ENCODE measurements at regions not wholly inside any gene's neighbourhood (a gene's known extent, or its start where the extent isn't known, plus 50 kb on each side); places are given as distances from the start of the nearest gene placed in this dataset.
"Not testable (repeated sequence)": the region's sequence is repeated elsewhere in the genome, so short reads cannot be mapped to it uniquely, and the experiment has no call there.

DNA sequence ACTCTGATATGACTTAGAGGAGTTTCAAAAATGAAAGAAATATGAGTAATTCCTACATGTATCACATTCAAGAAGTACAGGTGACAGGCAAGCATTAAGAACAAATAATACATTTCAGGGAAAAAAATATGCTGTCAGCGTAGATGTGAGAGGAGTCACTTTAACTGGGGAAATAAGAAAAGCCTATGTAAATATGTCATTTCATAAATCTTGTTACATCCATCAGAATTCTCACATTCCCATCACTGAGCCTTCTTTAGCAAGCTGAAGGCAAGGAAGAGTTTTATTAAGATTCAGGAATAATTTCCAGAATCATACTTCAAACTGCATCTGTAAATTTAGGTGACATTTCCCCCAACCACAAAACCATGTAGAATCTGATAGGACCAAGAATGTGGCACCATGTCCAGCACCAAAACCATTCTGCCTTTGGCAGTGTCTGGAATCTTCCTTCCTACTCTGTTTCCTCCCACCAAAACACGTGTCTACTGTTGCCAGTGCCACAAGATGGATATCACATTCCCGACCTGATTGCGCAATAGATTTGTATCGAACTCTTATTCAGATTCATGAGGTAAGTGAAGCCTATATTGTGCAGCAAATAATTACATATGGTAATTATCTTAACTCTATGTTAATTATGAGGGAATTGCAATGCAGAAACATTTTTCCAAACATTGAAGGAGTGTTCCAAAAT is 690.9 kb downstream of the ISL1 start:
- Histone ChIP-seq H3K27me3 (replicated peaks) (no peaks in the 10 kb centered on the region), H3K36me3 (no peaks in the 10 kb centered on the region), H3K27ac (no peak overlapping the region), H3K4me1 (replicated peaks) (no peaks in the 10 kb centered on the region), H3K9me3 (replicated peaks) (no peaks in the 10 kb centered on the region), H3K4me3 (no peak overlapping the region)
- DNase-seq (ENCODE audit: low read depth in 1 of 2, low spot score in 2 of 2): no peak

DNA sequence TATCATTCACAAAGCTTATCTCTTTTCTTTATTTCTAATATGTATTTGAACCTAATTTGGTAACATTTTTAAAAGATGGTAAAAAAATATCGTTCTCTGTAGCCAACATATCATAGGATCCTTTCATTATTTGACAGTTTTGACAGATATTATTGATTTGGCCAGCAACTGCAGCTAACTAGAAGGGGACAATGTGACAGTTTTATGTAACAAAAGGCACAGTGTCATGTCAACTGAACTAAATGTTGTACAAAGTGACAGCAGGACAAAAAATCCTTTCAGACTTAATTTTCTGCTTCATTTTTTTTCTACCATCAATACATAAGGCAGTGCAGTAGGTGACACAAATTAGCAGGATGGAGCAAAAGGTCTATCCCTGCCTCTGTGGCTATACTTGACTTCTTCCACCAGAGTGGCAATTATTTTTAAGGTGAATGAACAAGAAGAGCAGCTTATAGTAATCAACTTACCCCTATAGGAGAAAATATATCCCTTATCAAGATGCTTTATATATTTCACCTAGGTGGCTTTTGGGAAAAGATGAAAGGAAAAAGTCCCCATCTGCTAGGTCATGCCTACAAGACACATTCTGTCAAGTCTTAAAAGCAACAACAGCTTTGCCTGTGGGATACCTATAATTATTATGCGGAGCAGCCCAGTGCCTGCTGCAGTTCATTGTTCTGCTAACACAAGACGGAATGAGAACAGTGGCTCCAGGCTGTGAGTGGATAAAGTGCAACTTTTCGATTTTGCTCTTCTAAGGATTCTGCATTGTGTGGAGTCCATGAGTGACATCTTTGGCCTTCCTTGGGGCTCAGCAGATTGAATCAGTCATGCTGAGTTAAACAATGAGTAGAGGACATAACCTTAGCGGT is 694.9 kb downstream of the ISL1 start:
- Histone ChIP-seq H3K4me1 (replicated peaks) (no peaks in the 10 kb centered on the region), H3K27ac (no peak overlapping the region), H3K27me3 (replicated peaks) (no peaks in the 10 kb centered on the region), H3K36me3 (no peaks in the 10 kb centered on the region), H3K9me3 (replicated peaks) (no peaks in the 10 kb centered on the region), H3K4me3 (no peak overlapping the region)
- no peak for DNase-seq (ENCODE audit: low read depth in 1 of 2, low spot score in 2 of 2)

DNA sequence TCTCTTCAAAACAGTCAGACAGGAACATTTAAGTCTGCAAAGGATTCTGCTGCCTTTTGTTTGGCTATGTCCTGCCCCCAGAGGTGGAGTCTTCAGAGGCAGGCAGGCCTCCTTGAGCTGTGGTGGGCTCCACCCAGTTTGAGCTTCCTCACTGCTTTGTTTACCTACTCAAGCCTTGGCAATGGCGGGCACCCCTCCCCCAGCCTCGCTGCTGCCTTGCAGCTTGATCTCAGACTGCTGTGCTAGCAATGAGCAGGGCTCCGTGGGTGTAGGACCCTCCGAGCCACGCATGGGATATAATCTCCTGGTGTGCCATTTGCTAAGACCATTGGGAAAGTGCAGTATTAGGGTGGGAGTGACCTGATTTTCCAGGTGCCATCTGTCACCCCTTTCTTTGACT is 685.4 kb upstream of the ITGA1 start:
- not testable (repeated sequence) for H3K27me3 ChIP-seq (replicated peaks); H3K27ac ChIP-seq; H3K9me3 ChIP-seq (replicated peaks); H3K36me3 ChIP-seq; H3K4me3 ChIP-seq; DNase-seq (ENCODE audit: low read depth in 1 of 2, low spot score in 2 of 2); H3K4me1 ChIP-seq (replicated peaks)

DNA sequence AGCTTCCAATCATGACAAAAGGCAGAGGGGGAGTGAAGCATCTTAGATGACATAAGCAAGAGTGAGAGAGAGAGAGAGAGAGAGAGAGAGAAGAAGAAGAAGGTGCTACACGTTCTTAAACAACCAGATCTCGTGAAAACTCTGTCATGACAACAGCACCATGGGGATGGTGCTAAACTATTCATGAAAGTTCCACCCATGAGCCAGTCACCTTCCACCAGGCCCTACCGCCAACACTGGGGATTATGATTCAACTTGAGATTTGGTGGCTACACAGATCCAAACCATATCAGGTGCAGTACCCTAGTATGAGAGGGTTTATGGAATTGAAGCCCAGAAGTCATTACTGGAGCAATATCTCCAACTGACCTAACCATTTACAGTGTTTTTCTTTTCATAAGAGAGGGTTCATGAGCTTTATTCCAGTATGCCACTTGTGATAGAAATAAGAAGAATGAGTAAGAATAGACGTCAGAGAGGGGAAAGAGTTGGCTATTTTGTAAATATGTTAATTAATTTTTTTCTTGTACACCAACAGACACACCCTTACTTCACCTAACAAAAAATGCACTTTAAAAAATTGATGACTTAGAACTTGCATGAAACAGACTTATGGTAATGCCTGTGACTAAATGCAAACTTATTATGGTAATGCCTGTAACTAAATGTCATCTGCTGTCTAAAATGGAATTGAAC is 680.4 kb upstream of the ITGA1 start:
- Histone ChIP-seq H3K9me3 (replicated peaks) (no peaks in the 10 kb centered on the region), H3K27ac (no peak overlapping the region), H3K4me3 (no peak overlapping the region), H3K36me3 (no peaks in the 10 kb centered on the region), H3K4me1 (replicated peaks) (no peaks in the 10 kb centered on the region), H3K27me3 (replicated peaks) (no peaks in the 10 kb centered on the region)
- no peak for DNase-seq (ENCODE audit: low read depth in 1 of 2, low spot score in 2 of 2)

DNA sequence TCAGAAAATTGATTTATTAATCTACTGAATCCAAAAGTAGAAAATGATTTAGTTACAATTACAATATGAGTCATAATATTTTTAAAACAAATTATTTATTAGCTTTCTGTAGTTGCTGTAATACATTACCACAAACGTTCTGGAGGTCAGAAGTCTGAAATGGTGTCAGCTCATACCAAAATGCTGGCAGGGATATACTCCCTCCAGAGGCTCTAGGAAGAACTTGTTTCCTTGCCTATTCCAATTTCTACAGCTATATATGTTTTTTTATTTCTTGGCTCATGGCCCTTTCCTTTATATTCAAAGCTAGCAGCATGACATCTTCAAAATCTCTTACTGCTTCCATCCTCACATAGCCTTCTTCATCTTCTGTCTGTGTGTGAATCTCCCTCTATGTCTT is 667.9 kb upstream of the ITGA1 start:
- no peaks in the 10 kb centered on the region for H3K27me3 ChIP-seq (replicated peaks)
- DNase-seq (ENCODE audit: low read depth in 1 of 2, low spot score in 2 of 2): no peak
- H3K4me1 ChIP-seq (replicated peaks): no peaks in the 10 kb centered on the region
- no peaks in the 10 kb centered on the region for H3K36me3 ChIP-seq
- no peak overlapping the region for H3K4me3 ChIP-seq
- H3K9me3 ChIP-seq (replicated peaks): no peaks in the 10 kb centered on the region
- H3K27ac ChIP-seq: no peak overlapping the region

DNA sequence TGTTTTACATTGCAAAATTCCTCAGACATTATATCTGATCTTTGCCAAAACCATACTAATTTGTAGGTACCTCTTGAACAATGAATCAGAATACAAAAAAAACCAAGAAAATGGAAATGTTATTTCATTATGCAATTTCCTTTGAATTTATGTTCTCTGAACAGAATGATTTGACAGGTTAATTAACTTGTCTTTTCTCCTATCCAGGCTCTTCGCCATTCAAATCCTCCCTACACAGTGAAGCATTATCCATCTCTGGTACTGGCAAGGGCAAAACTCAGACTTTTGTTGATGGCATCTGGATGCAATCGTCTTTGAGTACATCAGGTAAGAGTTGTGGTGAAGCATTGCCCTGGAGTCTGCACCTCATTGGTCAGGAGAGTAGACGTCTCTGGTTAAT is 655.7 kb upstream of the ITGA1 start:
- H3K27ac ChIP-seq: no peak overlapping the region
- H3K36me3 ChIP-seq: no peaks in the 10 kb centered on the region
- H3K4me3 ChIP-seq: no peak overlapping the region
- H3K4me1 ChIP-seq (replicated peaks): no peaks in the 10 kb centered on the region
- no peak for DNase-seq (ENCODE audit: low read depth in 1 of 2, low spot score in 2 of 2)
- no peaks in the 10 kb centered on the region for H3K27me3 ChIP-seq (replicated peaks)
- no peaks in the 10 kb centered on the region for H3K9me3 ChIP-seq (replicated peaks)

DNA sequence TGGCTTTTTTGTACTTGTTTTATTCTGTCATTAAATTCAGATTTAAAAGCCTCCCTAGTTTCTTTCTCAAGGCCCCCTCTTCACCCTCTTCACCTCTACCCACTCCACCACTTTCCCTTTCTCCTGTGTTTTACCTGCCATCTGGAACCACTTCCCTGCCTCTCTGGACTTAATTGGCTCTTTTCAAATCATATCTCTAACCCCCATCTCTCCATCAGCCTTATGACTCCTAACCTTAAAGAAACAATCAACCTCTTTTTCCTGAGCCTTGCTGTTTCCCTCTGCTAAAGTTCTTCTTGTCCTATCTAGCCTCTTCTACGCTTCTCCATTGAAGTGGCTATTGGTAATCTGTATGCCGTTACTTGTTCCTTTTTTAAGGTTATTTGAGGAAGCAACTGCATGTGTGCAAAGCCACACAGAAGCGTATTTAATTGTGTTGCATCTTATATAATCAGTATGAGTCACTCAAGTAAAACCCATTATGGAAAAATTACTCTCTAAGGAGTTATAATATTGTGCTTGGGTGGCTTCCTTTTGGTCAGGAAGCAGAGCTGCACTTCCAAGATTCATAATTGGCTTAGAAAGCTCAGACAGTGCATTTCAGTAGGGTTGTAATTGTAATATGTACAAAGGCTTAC is 653.6 kb upstream of the ITGA1 start:
- Histone ChIP-seq H3K36me3 (no peaks in the 10 kb centered on the region), H3K27ac (no peak overlapping the region), H3K27me3 (replicated peaks) (no peaks in the 10 kb centered on the region), H3K9me3 (replicated peaks) (no peaks in the 10 kb centered on the region), H3K4me3 (no peak overlapping the region), H3K4me1 (replicated peaks) (no peaks in the 10 kb centered on the region)
- no peak for DNase-seq (ENCODE audit: low read depth in 1 of 2, low spot score in 2 of 2)

DNA sequence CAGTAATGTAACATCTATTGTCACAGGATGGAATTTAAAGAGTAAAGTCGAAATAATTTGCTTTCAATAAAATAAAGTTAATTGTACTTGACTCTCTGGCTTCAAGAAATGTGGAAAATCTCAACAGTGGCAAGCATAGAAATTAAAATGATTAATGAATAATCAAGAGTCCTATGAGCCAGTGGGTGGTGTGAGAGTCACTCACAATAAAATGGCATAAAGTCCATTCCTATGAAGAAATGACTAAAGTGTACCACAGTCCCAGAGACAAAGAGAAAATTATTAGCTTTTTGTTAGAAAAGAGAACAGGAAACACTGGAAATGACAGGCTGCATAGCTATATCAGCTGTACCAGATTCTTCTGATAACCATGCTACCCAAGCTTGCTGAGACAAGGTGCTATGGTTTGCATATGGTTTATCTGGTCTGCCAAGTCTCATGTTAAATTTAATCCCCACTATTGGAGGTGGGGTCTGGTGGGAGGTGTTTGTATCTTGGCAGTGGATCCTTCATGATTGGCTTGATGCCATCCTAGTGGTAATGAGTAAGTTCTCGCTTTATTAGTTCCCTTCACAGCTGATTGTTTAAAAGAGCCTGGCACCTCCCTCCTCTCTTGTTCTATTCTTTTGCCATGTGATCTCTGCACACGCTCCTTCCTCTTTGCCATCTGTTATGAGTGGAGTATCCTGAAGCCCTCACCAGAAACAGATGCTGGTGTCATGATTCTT is 647.7 kb upstream of the ITGA1 start:
- H3K27me3 ChIP-seq (replicated peaks): no peaks in the 10 kb centered on the region
- no peaks in the 10 kb centered on the region for H3K36me3 ChIP-seq
- no peak overlapping the region for H3K27ac ChIP-seq
- no peak for DNase-seq (ENCODE audit: low read depth in 1 of 2, low spot score in 2 of 2)
- no peak overlapping the region for H3K4me3 ChIP-seq
- no peaks in the 10 kb centered on the region for H3K9me3 ChIP-seq (replicated peaks)
- no peaks in the 10 kb centered on the region for H3K4me1 ChIP-seq (replicated peaks)

DNA sequence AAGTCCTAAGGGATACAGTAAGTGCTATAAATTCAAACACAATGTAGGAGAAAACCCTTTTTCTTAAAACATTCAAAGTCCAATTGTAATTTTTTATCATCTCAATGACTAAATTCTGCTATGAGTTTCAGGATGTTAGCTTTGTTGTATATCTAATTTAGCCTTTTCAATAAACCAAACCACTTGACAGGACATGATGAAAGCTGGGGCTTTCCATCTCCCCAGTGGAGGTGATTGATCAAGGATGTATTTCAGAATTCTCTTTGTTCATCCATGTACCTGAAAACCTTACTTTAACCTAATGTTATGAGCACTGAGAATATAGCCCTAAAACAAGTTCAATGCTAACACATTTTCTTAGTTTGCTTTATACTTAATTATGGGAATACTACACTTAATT is 639.0 kb upstream of the ITGA1 start:
- no peaks in the 10 kb centered on the region for H3K9me3 ChIP-seq (replicated peaks)
- H3K36me3 ChIP-seq: no peaks in the 10 kb centered on the region
- no peak overlapping the region for H3K4me3 ChIP-seq
- no peak overlapping the region for H3K27ac ChIP-seq
- H3K4me1 ChIP-seq (replicated peaks): no peaks in the 10 kb centered on the region
- no peak for DNase-seq (ENCODE audit: low read depth in 1 of 2, low spot score in 2 of 2)
- no peaks in the 10 kb centered on the region for H3K27me3 ChIP-seq (replicated peaks)

DNA sequence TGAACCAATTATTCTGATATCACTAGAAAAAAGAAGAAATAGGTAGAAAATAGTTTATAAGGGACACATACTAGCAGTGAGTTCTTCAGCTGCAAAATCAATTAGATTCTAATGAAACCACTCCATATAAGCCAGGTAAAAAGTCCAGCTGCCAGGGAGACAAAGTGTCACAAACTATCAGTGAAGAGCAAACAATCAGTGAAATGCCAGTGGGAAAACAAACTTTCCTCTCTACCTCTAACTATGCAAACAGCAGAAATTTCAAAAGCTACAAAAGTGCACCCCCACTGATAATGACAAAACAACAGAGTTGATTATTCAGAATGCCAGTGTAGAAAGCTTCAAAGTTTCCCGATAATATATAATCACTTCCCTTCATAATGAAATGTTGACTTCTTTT is 637.2 kb upstream of the ITGA1 start:
- Histone ChIP-seq H3K36me3 (no peaks in the 10 kb centered on the region), H3K9me3 (replicated peaks) (no peaks in the 10 kb centered on the region), H3K27ac (no peak overlapping the region), H3K4me3 (no peak overlapping the region), H3K4me1 (replicated peaks) (no peaks in the 10 kb centered on the region), H3K27me3 (replicated peaks) (0 out of 2 replicates have a peak, but pooled peaks cover 3% of the 10 kb centered on the region)
- no peak for DNase-seq (ENCODE audit: low read depth in 1 of 2, low spot score in 2 of 2)

DNA sequence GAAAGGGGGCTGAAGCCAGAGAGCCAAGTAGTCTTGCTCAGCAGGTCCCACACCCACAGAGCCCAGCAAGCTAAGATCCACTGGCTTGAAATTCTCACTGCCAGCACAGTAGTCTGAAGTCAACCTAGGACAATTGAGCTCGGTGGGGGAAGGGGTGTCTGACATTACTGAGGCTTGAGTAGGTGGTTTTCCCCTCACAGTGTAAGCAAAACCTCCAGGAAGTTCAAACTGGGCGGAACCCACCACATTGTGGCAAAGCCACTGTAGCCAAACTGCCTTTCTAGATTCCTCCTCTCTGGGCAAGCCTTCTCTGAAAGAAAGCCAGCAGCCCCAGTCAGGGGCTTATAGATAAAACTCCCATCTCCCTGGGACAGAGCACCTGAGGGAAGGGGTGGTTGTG is 630.9 kb upstream of the ITGA1 start:
- not testable (repeated sequence) for H3K4me3 ChIP-seq; H3K27ac ChIP-seq; H3K36me3 ChIP-seq; H3K4me1 ChIP-seq (replicated peaks); H3K9me3 ChIP-seq (replicated peaks); DNase-seq (ENCODE audit: low read depth in 1 of 2, low spot score in 2 of 2); H3K27me3 ChIP-seq (replicated peaks)

DNA sequence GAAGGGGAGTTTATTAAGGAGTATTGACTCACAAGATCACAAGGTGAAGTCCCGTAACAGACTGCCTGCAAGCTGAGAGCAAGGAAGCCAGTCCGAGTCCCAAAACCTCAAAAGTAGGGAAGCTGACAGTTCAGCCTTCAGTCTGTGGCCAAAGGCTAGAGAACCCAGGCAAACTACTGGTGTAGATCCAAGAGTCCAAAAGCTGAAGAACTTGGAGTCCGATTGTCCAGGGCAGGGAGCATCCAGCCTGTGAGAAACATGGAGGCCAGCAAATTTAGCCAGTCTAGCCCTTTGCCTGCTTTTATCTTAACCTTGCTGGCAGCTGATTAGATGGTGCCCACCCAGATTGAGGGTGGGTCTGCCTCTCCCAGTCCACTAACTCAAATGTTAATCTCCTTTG is 621.9 kb upstream of the ITGA1 start:
- not testable (repeated sequence) for DNase-seq (ENCODE audit: low read depth in 1 of 2, low spot score in 2 of 2); H3K4me1 ChIP-seq (replicated peaks); H3K36me3 ChIP-seq; H3K27me3 ChIP-seq (replicated peaks); H3K4me3 ChIP-seq; H3K9me3 ChIP-seq (replicated peaks); H3K27ac ChIP-seq

DNA sequence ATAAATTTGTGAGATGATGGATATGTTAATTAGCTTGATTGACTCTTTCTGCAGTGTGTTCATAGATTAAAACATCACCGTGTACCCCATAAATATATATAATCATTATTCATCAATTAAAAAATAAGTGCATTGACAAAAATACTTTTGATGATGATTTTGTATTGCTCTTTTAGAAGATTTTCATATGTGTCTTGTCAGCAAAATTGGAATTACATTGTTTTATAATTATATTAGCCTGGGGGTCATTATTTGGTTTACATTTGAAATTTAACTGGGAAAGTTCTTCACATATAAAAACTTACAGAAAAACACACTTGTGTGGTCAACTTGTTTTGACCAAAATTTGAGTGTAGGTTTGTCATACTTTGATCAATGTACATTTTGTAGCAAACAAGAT is 614.6 kb upstream of the ITGA1 start:
- no peaks in the 10 kb centered on the region for H3K9me3 ChIP-seq (replicated peaks)
- DNase-seq (ENCODE audit: low read depth in 1 of 2, low spot score in 2 of 2): no peak

More for the DNA sequence above, 614.6 kb upstream of the ITGA1 start:
- Histone ChIP-seq H3K27me3 (replicated peaks) (no peaks in the 10 kb centered on the region), H3K4me1 (replicated peaks) (no peaks in the 10 kb centered on the region), H3K4me3 (no peak overlapping the region), H3K36me3 (no peaks in the 10 kb centered on the region), H3K27ac (no peak overlapping the region)
